Lower lobe of right lung (tissue), 2 donors: ENCODE measurements at regions not wholly inside any gene's neighbourhood (a gene's known extent, or its start where the extent isn't known, plus 50 kb on each side); places are given as distances from the start of the nearest gene placed in this dataset.

Source experiments
- ATAC-seq, 2 donors: fragments of 200-7000 bp; cut with Tn5 transposase; one replicate each; pipeline ENCODE4 v1.9.1; 2020 to 2022; ENCODE audit warnings: mild to moderate bottlenecking in 2 of 2, moderate library complexity in 2 of 2
- DNase-seq: peaks from one replicate; pipeline ENCODE4 v3.0.0-alpha.2; 2020
- H3K27ac ChIP-seq: fragments of 200-600 bp; one replicate; pipeline ENCODE4 v1.8.0; 2022
- H3K27me3 ChIP-seq: fragments of 200-600 bp; one replicate; pipeline ENCODE4 v1.8.0; 2022; ENCODE audit warnings: low read depth
- H3K36me3 ChIP-seq: fragments of 200-600 bp; one replicate; pipeline ENCODE4 v1.8.0; 2022; ENCODE audit warnings: mild to moderate bottlenecking
- H3K4me1 ChIP-seq: fragments of 200-600 bp; one replicate; pipeline ENCODE4 v1.8.0; 2022
- H3K4me3 ChIP-seq: fragments of 200-600 bp; one replicate; pipeline ENCODE4 v1.8.0; 2022; ENCODE audit warnings: mild to moderate bottlenecking
- H3K9me3 ChIP-seq: fragments of 200-600 bp; one replicate; pipeline ENCODE4 v1.8.0; 2022
- CTCF ChIP-seq: fragments of 200-600 bp; IDR thresholded peaks from one replicate; pipeline ENCODE4 v1.8.0; 2022; ENCODE audit warnings: antibody characterized with exemption, mild to moderate bottlenecking
- intact Hi-C: fragments of 100-400 bp; cut with DNase I; formaldehyde crosslinking; loops from one replicate; pipeline ENCODE4 v1.11.0; 2022
- donor health status: DM: no; HTN: yes; CAD: no; lungs with severe emphysema.

GRCh38 chr7:110531186-110531585, 559.7 kb upstream of the LRRN3 start:
- H3K36me3 ChIP-seq = no peaks in the 10 kb centered on the region
- H3K27ac ChIP-seq = no peak overlapping the region
- DNase-seq (no peak), ATAC-seq (no peak)
- H3K4me1 ChIP-seq = no peaks in the 10 kb centered on the region
- H3K4me3 ChIP-seq = no peak overlapping the region
- no peaks in the 10 kb centered on the region for H3K27me3 ChIP-seq
- no peak for TF ChIP-seq CTCF
- intact Hi-C loops = no loop called here
- H3K9me3 ChIP-seq = no peaks in the 10 kb centered on the region

GRCh38 chr7:110534241-110534931, 556.5 kb upstream of the LRRN3 start:
- DNase-seq (no peak), ATAC-seq (no peak)
- Histone ChIP-seq H3K27me3 (no peaks in the 10 kb centered on the region), H3K4me1 (no peaks in the 10 kb centered on the region), H3K4me3 (no peak overlapping the region), H3K36me3 (no peaks in the 10 kb centered on the region), H3K9me3 (no peaks in the 10 kb centered on the region), H3K27ac (no peak overlapping the region)
- no peak for TF ChIP-seq CTCF
- intact Hi-C loops = no loop called here

GRCh38 chr7:110539216-110539615, 551.7 kb upstream of the LRRN3 start:
- no peak for ATAC-seq
- no peak for DNase-seq
- TF ChIP-seq CTCF = no peak
- Histone ChIP-seq H3K4me1 (no peaks in the 10 kb centered on the region), H3K4me3 (no peak overlapping the region), H3K27ac (no peak overlapping the region), H3K27me3 (no peaks in the 10 kb centered on the region), H3K36me3 (no peaks in the 10 kb centered on the region), H3K9me3 (no peaks in the 10 kb centered on the region)
- intact Hi-C loops = no loop called here

GRCh38 chr7:110541962-110542361, 549.0 kb upstream of the LRRN3 start:
- no peaks in the 10 kb centered on the region for H3K4me1 ChIP-seq
- no peak overlapping the region for H3K27ac ChIP-seq
- no peak overlapping the region for H3K4me3 ChIP-seq
- no peaks in the 10 kb centered on the region for H3K27me3 ChIP-seq
- intact Hi-C loops = no loop called here
- ATAC-seq = no peak
- H3K9me3 ChIP-seq = no peaks in the 10 kb centered on the region
- no peaks in the 10 kb centered on the region for H3K36me3 ChIP-seq
- TF ChIP-seq CTCF = no peak
- no peak for DNase-seq

GRCh38 chr7:110544194-110544593, 546.7 kb upstream of the LRRN3 start:
- Histone ChIP-seq H3K4me3 (no peak overlapping the region), H3K27me3 (no peaks in the 10 kb centered on the region), H3K9me3 (no peaks in the 10 kb centered on the region), H3K36me3 (no peaks in the 10 kb centered on the region), H3K27ac (no peak overlapping the region), H3K4me1 (no peaks in the 10 kb centered on the region)
- DNase-seq (no peak), ATAC-seq (no peak)
- intact Hi-C loops = no loop called here
- TF ChIP-seq CTCF = no peak
